ENCODE measurements at regions not wholly inside any gene's neighbourhood (a gene's known extent, or its start where the extent isn't known, plus 50 kb on each side); places are given as distances from the start of the nearest gene placed in this dataset.

- TF ChIP-seq CTCF (conservative IDR thresholded peaks at IDR 0.05; ENCODE audit: low read depth, low read length) (no peak), EZH2 (IDR thresholded peaks at IDR 0.05; ENCODE audit: low read length, unreplicated experiment) (no peak), EZH2phosphoT487 (IDR thresholded peaks at IDR 0.05; ENCODE audit: borderline replicate concordance, low read length) (no peak)
Observed at GRCh38 chr6:126812010-126812409, 306.5 kb upstream of the RSPO3 start.
